ENCODE measurements at regions not wholly inside any gene's neighbourhood (a gene's known extent, or its start where the extent isn't known, plus 50 kb on each side); places are given as distances from the start of the nearest gene placed in this dataset.

DNA sequence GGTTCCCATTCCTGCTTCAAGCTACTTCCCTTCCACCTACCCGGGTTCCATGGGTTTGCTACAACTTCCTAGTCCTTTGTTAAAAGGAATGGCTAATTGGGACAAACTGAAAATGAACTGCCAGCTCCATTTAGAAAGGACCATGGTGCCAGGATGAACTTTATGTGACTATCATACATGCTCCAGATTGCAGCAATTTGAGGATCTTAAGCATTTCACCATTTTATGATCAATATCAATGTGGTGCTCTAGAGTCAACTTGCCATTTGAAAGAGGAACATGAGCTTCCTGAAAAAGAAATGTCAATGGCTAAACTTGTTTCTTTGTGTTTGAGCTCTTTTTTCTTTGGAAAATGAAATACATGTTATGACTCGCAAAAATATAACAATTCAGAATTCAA lies 92.7 kb upstream of the IL15 start (continued):
- TF ChIP-seq, protein P1, sequence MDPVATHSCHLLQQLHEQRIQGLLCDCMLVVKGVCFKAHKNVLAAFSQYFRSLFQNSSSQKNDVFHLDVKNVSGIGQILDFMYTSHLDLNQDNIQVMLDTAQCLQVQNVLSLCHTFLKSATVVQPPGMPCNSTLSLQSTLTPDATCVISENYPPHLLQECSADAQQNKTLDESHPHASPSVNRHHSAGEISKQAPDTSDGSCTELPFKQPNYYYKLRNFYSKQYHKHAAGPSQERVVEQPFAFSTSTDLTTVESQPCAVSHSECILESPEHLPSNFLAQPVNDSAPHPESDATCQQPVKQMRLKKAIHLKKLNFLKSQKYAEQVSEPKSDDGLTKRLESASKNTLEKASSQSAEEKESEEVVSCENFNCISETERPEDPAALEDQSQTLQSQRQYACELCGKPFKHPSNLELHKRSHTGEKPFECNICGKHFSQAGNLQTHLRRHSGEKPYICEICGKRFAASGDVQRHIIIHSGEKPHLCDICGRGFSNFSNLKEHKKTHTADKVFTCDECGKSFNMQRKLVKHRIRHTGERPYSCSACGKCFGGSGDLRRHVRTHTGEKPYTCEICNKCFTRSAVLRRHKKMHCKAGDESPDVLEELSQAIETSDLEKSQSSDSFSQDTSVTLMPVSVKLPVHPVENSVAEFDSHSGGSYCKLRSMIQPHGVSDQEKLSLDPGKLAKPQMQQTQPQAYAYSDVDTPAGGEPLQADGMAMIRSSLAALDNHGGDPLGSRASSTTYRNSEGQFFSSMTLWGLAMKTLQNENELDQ (CRISPR knock-in tag; IDR thresholded peaks at IDR 0.05; ENCODE audit: borderline replicate concordance): no peak

DNA sequence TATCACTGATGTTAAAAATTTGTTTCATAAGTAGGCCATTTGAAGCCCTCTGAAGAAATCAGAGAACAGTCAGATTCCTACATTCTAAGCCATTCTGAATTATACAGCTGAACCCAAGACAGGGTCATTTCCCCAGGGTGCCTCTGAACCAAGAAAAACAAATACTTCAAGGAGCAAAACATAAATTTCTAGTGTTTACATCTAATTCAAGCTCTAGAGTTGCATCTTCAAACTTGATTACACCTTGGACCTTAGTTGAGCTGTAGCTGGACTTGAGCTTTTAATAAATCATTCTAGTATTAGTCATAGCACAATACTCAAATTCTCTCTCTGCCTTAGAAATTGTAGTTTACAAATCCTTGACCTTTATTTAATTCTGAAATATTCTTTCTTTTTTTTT lies 87.6 kb upstream of the IL15 start:
- FAIRE-seq (no peak), DNase-seq (ENCODE audit: extremely low read depth in 1 of 4, low spot score in 3 of 4) (no peak), ATAC-seq (no peak)
- no peaks in the 10 kb centered on the region for H3K79me2 ChIP-seq (ENCODE audit: control insufficient read depth, insufficient read depth, low read length)
- no peaks in the 10 kb centered on the region for H4K20me1 ChIP-seq (replicated peaks; ENCODE audit: control insufficient read depth, insufficient read depth, low read length)
- H3K4me2 ChIP-seq (ENCODE audit: insufficient read depth, low read length): no peak overlapping the region
- ChIA-PET POLR2A (no interaction called here), CTCF (ENCODE audit: low intra/inter-chr PET ratio) (no interaction called here)
- H3K27me3 ChIP-seq (ENCODE audit: control insufficient read depth in 2 of 2, insufficient read depth in 2 of 2, low read length in 2 of 2): no peaks in the 10 kb centered on the region
- no peaks in the 10 kb centered on the region for H3K9me3 ChIP-seq (replicated peaks; ENCODE audit: control insufficient read depth, insufficient read depth, low read depth, low read length)
- no peaks in the 10 kb centered on the region for H3K36me3 ChIP-seq (ENCODE audit: control insufficient read depth, insufficient read depth, low read length)
- no peak overlapping the region for H3K9ac ChIP-seq (ENCODE audit: insufficient read depth in 1 of 2, low read depth in 2 of 2, low read length in 2 of 2)
- intact Hi-C loops (cut with micrococcal nuclease) (no loop called here), in situ Hi-C loops (cut with MboI) (no loop called here)
- H3K4me3 ChIP-seq: no peak overlapping the region
- BruUV-seq (replicated peaks): no TSS peak
- no peak overlapping the region for H3K27ac ChIP-seq (ENCODE audit: extremely low read depth, low read depth, low read length)
- no peak overlapping the region for H2AFZ ChIP-seq (ENCODE audit: low read depth, low read length)
- no peaks in the 10 kb centered on the region for H3K9me1 ChIP-seq (ENCODE audit: control insufficient read depth, insufficient read depth, low read length)
- TF ChIP-seq ZNF316 (IDR thresholded peaks at IDR 0.05) (no peak), CTBP1 (IDR thresholded peaks at IDR 0.05; ENCODE audit: borderline replicate concordance) (no peak), ZNF717 (CRISPR knock-in tag; IDR thresholded peaks at IDR 0.05) (no peak), PRPF4 (IDR thresholded peaks at IDR 0.05; ENCODE audit: insufficient read depth, low read depth, low read length, poor library complexity, severe bottlenecking) (no peak), ETV6 (IDR thresholded peaks at IDR 0.05; ENCODE audit: borderline replicate concordance in 1 of 2, low read depth in 2 of 2, low read length in 1 of 2) (no peak), ETV6 (CRISPR knock-in tag; IDR thresholded peaks at IDR 0.05; ENCODE audit: borderline replicate concordance) (no peak), EP400 (IDR thresholded peaks at IDR 0.05) (no peak)
- no peaks in the 10 kb centered on the region for H3K4me1 ChIP-seq (replicated peaks in 1 of 2; ENCODE audit: control insufficient read depth in 2 of 2, insufficient read depth in 2 of 2, low read length in 2 of 2)
